Stimulated activated naive CD4-positive, alpha-beta T cell treated with Interleukin-2 at 50 U/mL for 16 hours (primary cell): ENCODE measurements at regions not wholly inside any gene's neighbourhood (a gene's known extent, or its start where the extent isn't known, plus 50 kb on each side); places are given as distances from the start of the nearest gene placed in this dataset.

Source experiments
- DNase-seq: peaks from one replicate; lab custom pipeline; 2025; lab: John Stamatoyannopoulos, UW

DNA sequence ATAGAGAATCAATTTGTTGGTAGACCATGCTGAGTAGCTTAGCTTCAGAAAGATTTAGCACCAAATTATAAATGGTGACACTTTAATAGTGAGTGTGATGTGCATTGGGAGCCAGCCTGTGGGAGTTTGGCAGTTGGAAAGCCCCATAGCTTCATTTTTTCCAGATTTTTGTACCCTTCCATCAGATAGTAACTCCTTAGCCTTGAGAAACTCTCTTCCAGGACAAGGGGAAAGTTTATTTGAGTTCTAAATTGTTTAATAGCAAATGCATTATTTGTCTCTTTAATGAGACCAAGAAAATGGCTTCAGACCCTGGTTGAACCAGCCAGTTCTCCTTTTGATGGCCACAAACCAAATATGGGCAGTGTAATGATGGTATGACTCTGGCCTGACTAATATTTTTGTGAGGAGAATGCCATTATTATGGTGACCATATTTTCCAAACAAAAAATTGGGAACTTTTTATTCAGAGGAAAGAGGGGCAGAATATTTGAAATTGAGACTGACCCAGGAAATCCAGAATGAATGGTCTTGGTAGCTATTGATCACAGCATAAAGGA is 49.8 kb downstream of the PLCE1 start:
- DNase-seq = no peak

DNA sequence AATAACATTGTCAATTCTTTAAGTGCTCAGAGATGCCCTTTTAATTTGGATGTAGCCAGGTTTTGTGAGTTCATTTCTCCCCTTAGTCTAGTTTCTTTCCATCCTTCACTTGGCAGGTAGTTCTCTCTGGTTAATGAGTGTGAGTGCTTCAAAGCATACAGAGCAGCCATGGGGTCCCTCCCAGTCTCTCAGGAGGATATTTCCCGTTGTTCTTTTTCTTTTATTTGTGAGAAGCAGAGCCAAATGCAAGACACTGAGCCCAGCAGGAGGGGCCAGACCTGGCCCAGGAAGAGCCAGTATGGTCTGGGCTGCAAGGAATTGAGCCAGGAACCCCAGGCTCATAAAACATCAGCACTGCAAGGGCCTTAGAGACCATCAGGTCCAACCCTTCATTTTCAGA is 52.4 kb downstream of the PLCE1 start:
- DNase-seq = no peak

DNA sequence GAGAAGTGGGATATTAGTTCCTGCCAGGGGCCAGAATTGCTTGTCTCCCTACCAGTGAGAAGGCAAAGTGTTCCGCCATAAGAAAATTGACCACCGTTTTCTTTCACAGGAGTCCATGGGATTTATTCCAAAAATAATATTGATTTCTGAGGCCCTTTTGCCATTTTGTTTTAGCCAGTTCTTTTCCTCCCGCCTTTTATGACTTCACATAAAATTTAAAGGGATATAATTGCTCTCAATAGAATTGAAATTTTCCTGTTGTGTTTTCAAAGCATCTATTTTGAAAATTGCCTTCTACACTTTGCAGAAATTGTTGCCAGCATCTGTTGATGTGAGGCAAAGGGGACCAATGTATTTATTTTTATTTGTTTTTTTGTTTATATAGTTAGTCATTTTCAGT is 53.6 kb downstream of the PLCE1 start:
- DNase-seq = no peak

DNA sequence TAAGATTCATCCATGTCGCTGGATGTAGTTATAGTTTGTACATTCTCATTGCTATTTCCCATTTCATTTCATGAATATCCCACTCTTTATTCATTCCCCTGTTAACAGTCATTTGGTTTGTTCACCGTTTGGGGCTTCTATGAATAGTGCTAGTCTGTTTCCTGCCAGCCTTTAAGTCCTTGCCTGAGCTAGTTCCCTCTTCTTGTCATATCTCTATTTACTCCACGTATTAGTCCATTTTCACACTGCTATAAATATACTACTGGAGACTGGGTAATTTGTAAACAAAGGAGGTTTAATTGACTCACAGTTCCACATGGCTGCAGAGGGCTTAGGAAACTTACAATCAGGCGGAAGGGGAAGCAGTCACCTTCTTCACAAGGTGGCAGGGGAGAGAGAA is 56.2 kb downstream of the PLCE1 start:
- DNase-seq = no peak

DNA sequence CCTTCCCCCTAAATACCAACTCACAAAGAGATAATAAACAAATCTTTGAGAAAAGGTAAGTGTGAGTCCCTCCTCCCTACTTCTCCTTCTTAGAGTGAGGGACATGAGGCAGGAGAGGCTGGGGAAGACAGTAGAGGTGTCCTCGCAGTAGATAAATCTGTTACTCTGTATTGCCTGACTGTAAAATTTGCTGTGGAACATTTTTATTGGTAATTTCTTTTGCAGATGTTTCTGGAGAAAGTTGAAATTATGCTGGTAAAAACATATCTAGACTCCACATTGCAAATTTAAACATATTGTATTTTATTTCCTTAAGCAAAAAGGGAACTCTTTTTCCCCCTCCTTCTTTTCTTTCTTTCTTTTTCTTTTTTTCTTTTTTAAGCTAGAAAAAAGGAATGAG is 58.5 kb downstream of the PLCE1 start:
- no peak for DNase-seq

DNA sequence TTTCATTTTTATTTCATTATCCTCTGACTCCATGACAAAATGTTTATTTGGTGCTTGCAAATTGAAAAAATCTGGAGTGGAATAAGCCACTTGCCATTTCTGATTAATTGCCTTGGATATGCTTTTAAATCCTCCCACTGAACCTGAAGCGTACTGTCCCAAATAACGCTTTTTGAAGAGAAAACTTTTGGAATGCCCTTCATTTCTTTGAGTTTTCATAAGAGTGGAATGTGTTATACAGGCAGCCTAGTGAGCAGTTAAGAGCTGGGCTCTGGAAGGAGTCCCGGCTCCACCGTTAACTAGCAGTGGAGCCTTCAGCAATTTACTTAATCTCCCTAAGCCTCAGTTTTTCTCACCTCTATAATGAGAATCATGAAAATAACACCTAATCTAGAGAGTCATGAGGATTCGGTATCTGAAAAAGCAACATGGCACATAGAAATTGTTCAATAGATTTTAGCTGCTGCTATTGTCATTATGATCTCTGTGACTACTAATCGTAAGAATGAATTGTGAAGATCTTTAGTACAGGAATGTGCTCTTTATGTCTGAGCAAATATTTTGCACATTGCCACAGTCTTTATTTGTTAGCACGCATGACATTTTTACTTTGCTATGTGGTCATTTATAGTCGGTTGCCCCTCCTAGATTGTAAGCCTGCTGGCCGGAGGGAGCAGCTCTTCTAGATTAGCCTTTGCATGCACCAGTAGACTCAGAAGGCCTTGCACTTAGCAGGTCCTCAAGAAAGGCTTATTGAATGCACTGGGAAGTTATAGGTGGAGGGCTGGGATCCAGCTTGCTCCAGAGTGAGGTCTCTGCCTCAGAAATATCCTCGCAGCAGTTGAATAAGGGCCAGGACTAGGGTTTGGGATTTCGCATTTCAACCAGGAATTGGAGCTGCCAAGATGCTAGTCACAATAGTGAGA is 59.4 kb downstream of the PLCE1 start:
- DNase-seq = no peak

DNA sequence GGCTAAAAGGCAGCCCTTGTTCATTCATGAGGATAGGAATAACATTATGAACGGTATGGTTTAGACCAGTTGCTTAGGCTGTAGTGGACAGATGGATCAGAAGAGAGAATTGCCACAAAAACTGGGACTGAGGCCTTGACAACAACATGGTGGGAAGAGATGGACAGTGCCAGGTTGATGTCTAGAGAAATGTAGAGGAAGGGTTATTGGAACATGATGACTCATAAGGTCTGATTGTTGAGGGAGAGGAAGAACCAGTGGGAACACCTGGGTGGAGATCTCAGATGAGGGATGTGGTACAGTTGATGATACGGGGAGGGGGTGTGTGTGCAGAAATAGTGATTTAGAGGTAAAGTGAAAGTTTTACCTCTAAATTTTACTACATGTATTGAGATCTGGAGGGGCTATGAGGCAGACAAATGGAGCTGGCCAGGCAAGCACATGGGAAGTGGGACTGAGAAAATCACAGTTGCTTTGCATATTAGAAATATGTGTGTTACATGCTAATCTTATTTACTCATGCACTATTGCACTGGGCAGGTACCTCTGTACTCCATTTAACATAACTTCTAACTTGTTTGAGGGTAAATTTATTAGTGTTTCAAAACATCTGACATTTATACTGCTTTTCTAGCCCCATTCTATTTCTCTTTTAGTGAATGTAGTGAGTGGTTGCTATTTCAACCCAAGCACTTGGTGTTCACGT is 65.6 kb downstream of the PLCE1 start:
- DNase-seq = no peak

DNA sequence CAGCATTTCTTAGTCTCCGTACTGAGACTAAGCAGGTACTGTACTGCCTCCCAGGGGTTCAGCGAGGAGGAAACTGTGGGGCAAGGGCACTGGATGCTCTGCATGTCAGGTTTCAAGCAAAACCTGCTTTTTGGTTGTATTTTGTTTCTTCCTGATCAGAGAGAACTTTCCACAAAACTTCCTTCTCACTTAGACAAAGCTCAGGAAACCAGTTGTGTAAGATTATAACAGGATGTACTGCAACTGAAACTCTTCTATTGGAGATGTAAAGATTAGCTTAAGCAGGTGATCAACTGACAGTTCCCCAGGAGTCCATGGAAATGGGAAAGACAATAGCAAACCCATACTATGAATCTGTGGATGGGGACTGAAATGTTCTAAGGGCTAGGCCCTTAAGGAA is 67.3 kb downstream of the PLCE1 start:
- DNase-seq = no peak

DNA sequence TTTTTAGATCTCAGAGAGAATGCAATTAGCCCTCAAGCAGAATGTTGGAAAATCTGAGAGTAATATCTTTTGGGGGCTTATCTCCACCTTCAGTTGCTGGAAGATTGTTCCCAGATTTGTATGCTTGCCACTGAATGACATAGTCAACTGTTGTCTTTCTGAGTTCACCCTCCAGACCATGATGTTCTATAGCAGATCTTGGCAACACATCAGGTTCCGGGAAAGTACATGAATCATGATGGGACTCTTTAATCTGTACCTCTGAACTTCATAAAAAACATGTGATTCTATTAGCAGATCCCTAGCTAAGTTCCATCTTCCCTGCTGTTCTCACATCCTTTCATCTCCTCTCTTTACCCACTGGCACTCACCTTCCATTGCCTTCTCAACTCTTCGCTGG is 68.9 kb downstream of the PLCE1 start:
- DNase-seq = no peak

DNA sequence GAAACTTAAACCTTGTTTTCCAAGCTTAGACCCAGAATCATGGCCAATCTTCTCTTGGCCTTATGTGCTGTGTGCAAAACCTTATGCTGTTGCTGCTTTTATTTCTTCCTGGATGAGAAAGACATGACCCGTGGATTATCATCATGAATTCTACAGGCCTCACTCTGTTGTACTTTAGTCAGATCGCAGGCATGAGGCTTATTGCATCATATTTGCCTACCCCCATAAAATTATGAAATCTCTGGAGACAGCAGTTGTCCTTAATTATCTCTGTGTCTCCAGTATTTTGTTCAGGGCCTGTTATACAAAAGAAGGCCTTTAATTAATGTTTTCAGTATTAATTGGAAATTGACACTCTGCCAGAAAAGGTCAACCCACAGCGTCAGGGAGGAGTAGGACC is 71.6 kb downstream of the PLCE1 start:
- no peak for DNase-seq

DNA sequence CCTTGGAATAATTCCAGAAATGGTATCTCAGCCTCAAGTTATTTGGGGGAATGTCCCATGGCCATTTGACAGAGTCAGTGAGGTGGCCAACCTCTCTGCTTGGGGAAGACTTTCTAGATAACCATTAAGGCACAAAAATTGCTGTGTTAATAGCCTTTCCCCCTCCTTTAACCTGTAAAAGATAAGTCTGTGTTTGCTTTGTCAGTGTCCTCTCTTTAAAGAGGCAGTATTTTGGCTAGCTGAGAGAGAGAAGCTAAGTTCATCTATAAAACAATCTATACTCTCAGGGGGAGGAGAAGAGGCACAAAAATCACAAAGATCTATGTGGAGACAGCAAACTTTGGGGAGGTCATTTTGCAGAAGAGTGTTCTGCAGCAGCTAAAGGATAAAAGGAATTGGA is 72.1 kb downstream of the PLCE1 start:
- no peak for DNase-seq

DNA sequence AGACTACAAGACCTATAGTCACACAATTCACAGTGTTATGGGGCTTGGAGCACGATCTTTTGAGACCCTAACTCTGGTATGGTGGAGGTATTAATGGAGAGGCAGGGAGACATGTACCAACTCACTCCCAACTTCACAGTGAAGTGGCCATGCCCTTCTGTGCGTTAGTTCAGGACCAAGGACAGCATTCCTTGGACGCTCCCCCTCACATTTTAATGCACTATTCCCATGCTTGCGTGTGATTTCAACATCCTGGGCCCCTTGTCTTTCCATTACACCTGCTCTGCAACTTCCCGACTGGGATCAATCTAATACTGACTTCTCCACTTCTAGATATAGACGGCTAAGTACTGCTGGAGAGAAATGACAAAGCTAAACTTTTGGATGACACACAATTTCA is 72.7 kb downstream of the PLCE1 start:
- no peak for DNase-seq

DNA sequence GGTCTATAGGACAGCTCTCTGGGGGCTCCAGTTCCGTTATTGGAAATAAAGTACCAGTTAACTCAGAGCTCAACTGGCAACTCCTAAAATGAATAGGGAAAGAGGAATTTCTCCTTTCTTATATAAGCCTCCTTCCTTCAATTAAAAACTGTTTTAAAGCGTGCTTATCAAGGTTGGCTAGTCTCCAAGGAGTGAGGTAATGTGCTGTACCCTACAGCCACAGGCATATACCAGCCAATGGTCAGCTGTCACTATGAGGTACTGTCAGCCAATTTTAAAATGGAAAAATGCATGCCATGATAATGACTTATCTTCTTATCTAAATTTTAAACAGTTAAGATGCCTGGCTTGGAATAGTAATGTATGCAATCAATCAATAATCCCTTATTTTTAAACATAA is 76.2 kb downstream of the PLCE1 start:
- DNase-seq = no peak

DNA sequence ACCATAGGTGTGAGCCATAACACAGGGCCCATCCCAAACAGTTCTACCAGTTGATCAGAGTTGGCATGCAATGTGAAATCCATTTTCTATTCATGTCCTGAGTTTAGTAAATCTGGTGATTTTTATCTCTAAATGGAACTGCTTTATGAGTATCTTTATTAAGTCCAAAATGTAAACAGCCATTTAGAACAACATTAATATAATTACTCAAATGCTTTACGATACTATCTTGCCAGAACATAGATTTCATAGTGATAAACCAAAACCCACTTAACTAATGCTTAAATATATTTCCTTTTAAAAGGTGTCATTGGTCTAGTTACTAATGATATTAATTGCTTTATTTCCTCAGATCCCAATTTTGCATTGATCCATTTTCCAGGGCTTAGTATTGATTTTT is 80.7 kb downstream of the PLCE1 start:
- DNase-seq = no peak

DNA sequence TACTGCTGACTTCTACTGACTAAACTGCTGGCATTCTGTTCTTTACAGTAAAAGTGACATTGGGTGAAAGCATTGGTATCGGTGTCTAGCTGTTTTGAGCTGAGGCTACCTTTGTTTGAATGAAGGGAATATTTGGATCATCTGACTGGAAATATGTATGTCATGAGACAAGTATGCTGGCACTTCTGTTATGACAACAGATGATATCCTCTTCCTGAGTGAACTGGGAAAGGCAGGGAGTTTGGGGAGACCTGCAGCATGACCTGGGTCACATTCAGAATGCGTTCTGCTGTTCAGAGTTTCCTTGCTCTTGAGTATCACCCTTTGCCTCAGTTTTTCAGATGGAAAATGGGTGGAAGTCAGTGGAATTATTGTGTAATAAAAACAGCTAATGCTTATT is 81.8 kb downstream of the PLCE1 start:
- no peak for DNase-seq

DNA sequence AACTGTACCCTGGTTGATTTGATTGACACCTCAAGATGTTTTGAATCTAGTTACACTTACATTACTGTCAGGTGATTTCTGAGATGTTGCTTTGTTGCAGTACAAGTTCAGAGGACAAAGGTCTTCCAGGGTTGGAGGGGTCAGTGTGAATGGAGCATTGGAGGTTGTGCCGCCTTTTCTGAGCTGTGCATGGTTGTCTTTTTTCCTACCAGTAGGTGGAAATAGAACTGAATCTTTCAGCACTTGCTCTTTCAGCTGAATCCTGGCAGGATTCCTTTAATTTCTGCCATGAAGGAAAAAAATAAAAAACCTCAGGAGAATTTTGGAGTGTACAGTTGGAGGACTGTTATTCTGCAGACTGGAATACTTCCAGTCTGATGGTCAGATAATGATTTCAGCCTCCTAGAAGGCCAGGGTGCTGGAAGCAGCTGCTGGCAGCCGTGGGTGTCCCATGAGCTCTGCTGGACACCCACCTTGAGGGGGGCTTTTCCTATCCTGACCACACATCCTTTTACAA is 82.7 kb downstream of the PLCE1 start:
- DNase-seq = no peak

DNA sequence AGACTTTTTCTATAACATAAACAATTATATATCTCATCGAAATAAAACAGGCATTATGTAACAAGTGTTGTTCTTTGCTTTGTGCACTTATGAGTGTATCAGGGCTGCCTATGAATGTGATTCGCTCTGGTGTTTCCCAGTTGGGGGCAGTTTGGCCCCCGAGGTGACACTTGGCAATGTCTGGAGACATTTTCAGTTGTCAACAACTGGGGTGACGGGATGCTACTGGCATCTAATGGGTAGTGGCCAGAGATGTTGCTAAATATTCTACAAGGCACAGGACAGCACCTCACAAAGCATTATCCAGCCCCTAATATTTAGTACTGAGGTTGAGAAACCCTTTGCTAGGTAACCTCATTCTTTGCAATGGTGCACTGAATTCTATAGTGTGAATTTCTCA is 83.3 kb downstream of the PLCE1 start:
- DNase-seq = no peak

DNA sequence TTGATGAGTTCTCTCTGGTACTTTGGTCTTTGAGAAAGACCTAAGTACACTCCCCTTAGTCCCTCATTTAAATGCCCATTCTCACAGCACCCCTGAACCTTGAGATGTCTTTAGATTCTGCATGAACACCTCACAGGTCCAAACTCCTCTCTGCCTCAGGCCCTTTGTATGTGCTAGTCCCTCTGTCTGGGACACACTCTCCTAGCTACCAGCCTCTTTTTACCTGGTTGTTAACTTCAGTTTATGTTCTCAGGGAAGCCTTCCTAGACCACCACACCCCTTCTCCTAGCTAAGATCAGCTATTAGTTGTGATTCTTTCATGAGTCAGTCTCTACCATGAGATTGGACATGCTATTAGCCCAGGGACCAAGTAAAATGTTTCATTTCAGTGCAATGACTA is 86.4 kb downstream of the PLCE1 start:
- no peak for DNase-seq

DNA sequence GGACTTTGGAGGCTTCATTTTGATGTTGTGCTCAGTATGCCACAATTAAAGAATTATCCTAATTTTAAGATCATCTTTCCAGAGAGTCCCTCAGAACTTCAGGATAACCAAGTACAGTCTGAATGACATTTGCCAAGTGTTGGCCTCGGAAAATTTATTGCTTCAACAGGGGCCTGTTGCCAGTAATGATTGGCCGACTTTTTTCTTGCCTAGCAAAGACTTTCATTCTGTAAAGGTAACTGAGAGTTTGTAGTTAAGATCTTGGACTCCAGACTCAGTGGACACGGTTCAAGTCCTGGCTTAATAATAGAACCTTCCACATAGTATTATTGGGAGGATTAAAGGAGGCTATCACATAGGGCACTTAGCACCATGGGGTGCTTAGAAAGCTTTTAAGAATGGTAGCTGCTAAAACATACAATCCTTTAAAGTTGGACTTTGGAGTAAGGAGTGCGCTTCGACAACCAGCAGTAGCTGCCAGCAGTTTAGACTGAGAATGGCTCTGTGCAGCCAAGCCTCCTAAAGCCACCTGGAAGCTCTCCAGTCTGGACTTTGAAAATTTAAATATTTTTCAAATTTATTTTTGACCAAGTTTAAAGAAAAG is 90.0 kb downstream of the PLCE1 start:
- no peak for DNase-seq

DNA sequence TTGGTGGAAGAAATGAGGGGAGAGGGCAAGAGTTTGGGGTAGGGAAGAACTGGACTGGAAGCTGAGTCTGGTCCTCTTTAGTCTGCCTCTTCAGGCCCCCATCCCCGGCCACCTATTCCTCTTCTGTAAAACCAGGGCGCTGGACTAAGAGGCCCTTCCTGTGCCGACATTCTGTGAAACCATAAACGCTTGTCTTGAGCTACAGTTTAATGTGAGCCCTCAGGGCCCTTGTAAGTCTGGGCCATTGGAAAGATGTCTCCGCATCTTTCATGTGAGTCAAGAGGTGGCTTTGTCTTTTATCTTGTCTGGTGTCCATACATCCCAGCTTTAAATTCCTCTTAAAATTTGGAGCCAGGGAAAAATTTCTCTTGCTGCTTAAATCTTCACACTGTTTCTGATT is 90.6 kb downstream of the PLCE1 start:
- DNase-seq = no peak

DNA sequence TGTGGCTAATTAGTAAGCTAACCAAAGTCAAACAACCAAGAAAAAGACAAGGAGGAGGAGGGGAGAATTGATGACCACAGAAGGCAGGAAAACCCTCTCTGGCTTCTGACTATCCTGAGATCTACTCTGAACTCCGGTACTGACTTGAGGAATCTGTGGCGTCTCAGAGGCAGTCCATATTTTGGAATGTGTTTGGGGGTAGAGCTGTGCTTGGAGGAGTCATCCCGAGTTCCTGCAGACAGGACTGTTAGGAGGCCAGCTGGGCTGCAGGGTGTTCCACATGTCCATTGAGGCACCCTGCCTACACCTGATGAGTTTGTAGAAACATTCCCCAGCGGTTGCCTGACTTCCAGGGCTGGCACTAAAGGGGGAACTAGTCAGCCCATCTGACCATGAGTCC is 91.6 kb downstream of the PLCE1 start:
- no peak for DNase-seq

DNA sequence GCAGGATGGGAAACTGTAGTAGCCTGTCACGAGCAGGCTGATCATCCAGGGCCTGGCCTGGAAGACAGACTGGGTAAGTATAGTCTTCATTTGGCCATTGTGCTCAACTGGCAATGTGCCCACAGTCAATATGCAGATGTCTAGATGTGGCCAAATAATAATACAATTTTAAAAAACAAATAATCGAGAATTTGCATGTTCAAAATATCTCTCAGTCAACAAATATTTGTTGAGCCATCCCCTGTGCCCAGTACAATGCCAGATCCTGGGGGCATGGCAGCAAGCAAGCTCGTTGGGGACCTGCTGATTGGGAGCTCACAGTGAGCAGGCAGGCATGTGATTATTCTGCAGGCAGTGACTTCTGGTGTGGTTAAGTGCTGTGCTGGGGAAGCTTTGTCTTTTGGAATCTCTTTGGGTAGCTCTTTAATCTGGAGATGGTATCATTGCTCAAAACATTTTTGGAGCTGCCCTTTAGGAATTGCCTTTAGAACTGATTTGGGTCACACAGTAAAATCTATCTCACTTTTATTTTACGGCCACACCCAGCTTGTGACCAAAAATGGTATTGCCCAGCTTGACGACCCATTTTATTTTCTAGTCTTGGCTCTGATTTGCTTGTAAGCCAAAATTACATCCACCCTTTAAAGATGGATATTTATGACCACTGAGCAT is 92.2 kb downstream of the PLCE1 start:
- DNase-seq = no peak
